Retinal pigment epithelial cell (primary cell): ENCODE measurements at regions not wholly inside any gene's neighbourhood (a gene's known extent, or its start where the extent isn't known, plus 50 kb on each side); places are given as distances from the start of the nearest gene placed in this dataset.
"Not testable (repeated sequence)": the region's sequence is repeated elsewhere in the genome, so short reads cannot be mapped to it uniquely, and the experiment has no call there.

Source experiments
- DNase-seq: peaks from one replicate; pipeline ENCODE4 v3.0.0-alpha.2; 2010; ENCODE audit warnings: low read depth
- H3K4me3 ChIP-seq: 2 replicates; pipeline ENCODE4 v1.5.1; 2011; ENCODE audit warnings: mild to moderate bottlenecking, low read length, control low read depth, moderate library complexity
- TF ChIP-seq, protein P1 (sequence below): conservative IDR thresholded peaks from 2 replicates; pipeline ENCODE4 v1.5.1; 2011; ENCODE audit warnings: low read depth, low read length, control low read depth, inconsistent platforms

DNA sequence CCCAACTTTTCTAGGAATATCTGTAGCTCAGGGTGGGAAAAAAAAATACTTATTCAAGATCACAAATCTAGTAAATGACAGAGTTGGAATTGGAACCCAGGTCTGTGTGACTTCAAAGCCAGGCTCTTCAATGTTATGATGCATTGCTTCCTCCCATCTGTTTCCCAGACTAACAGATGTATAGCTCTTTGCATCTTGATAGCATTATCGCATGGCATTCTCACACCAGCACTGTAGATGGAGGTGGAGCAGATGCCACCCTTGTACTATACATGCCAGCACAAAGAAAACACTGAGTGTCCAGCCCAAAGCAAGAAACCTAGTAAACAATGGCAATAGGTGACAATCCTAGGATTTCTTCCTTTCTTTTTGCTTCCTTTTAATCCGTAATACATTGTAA is 497.3 kb downstream of the NEBL start:
- no peak overlapping the region for H3K4me3 ChIP-seq
- DNase-seq = no peak
- TF ChIP-seq, protein P1, sequence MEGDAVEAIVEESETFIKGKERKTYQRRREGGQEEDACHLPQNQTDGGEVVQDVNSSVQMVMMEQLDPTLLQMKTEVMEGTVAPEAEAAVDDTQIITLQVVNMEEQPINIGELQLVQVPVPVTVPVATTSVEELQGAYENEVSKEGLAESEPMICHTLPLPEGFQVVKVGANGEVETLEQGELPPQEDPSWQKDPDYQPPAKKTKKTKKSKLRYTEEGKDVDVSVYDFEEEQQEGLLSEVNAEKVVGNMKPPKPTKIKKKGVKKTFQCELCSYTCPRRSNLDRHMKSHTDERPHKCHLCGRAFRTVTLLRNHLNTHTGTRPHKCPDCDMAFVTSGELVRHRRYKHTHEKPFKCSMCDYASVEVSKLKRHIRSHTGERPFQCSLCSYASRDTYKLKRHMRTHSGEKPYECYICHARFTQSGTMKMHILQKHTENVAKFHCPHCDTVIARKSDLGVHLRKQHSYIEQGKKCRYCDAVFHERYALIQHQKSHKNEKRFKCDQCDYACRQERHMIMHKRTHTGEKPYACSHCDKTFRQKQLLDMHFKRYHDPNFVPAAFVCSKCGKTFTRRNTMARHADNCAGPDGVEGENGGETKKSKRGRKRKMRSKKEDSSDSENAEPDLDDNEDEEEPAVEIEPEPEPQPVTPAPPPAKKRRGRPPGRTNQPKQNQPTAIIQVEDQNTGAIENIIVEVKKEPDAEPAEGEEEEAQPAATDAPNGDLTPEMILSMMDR = no peak

DNA sequence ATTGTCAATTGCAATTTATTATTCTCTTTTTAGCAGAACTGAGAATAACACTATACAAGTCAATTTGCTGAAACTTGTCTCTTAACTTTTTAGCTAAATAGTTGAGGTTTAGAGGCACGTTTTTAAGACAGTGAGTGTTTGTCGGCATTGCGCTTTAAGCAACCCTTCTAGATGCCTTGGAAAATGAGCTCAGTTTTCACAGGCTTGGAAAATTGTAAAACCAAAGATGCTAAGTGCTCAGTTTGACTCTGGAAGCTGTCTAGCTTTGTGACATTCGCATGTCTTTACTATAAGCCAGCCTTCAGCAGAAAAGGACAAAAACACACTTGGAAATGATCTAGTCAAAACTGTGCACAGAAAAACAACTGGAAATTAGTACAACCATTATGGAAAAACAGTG is 500.4 kb downstream of the NEBL start:
- no peak overlapping the region for H3K4me3 ChIP-seq
- DNase-seq = no peak
- TF ChIP-seq, protein P1 = no peak

DNA sequence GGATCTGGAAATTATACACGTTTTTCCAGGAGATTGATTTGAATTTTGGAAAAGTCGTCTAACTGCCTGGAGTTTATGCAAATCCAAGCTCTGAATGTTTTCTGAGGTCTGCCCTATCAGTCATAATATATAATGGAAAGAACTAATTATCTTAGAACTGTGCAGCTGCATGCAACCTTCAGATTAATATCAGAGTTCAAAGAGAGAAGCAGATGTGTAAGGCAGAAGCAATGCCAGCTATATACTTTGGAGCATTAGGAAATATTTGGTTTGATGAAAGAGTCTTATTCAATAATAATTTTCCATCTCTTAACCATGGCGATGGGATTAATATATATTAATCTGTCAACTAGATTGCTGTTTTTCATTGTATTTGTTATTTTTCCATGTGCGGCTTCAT is 500.9 kb downstream of the NEBL start:
- DNase-seq = no peak

DNA sequence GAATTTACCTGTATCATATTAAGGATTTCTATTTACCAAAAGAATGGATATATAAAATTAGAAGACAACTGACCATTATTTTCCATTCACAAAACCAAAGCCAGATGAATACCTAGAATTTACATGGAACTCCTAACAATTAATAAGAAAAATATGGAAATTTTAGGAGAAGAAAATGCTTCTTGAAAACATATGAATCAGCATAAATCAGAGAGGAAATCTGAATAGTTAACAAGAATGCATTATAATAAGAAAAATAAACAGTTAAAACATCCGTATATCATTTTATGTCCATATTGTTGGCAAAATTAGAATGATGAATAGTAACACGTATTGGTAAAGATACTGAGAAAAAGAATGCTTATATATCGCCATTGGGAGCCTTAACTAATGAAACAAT is 505.5 kb downstream of the NEBL start:
- no peak for DNase-seq
- H3K4me3 ChIP-seq = no peak overlapping the region
- TF ChIP-seq, protein P1 = no peak

More for the DNA sequence above, 500.9 kb downstream of the NEBL start:
- TF ChIP-seq, protein P1 = no peak
- no peak overlapping the region for H3K4me3 ChIP-seq

DNA sequence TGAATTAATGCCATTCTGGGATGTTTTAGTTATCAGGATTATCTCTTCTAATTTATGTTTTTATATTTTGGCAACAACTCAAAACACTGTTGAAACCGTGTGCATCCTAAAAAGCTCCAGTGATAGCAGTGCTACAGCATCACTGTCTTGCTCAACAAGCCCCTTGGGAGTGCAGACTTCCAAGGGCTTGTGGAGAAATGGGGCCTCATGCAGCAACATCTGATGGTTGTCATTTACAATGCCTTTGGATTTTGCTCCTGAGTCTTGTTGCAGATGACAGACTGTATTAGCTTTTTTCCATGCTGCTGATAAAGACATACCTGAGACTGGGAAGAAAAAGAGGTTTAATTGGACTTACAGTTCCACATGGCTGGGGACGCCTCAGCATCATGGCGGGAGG is 515.4 kb downstream of the NEBL start:
- no peak overlapping the region for H3K4me3 ChIP-seq
- DNase-seq = no peak
- TF ChIP-seq, protein P1 = no peak

DNA sequence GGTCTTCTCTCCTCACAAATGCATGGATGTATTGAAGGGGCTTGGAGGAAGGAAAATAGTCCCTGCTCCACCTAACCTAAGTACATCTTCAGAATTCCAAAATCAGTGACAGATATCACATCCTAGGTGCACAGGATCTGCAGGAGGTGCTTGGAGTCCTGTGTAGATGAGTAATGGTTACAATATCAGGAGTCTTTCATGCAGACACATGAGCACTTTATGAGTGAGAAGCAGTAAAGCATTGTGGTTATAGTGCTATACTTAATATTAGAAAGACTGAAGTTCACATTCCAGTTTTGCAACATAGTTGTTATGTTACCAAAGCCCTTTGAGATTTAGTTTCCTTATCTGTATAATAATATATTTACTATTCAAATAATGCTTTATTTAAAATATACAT is 516.7 kb downstream of the NEBL start:
- H3K4me3 ChIP-seq = no peak overlapping the region
- DNase-seq = no peak
- TF ChIP-seq, protein P1 = no peak

DNA sequence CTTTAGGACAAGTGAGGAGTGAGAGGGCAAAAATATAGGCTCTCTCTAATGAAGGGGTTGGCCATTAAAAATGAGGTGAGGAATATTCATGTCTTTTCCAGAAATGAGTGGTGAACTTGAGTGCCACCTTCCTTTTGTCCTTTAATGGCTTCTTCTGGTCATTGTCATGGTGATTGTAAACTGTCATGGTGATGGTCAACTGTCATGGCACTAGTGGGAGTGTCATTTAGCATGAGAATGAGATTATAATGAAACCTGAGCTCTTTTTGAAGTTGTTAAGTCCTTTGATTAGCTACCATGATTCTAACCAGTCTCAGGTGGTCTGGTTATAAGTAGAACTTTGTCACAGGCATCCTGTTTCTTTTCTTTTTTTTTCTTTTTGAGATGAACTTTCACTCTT is 524.4 kb downstream of the NEBL start:
- DNase-seq = no peak
- H3K4me3 ChIP-seq = no peak overlapping the region
- TF ChIP-seq, protein P1 = no peak

DNA sequence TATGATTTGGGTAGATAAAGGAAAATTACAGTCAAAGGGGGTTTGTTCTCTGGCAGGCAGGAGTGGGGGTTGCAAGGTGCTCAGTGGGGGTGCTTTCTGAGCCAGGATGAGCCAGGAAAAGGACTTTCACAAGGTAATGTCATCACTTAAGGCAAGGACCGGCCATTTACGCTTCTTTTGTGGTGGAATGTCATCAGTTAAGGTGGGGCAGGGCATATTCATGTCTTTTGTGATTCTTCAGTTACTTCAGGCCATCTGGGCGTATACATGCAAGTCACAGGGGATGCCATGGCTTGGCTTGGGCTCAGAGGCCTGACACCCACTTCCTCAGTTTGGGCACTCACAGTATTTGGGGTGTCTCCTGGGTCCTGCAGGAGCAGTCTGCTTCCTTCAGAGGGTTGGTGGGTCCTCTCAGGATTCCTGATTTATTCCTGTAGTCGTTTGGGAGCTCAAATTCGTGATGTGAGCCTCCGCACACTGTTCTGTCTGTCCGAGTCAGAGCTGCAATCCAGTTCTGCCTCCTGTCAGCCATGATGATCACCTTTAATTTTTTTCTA is 526.1 kb downstream of the NEBL start:
- not testable (repeated sequence) for DNase-seq, H3K4me3 ChIP-seq
